GM12874 (cell line): ENCODE measurements at regions not wholly inside any gene's neighbourhood (a gene's known extent, or its start where the extent isn't known, plus 50 kb on each side); places are given as distances from the start of the nearest gene placed in this dataset.

Experiments used
- CTCF ChIP-seq: IDR thresholded peaks from 2 replicates; pipeline ENCODE4 v1.5.1; 2011; ENCODE audit warnings: low read depth, mild to moderate bottlenecking, control low read depth, low read length, moderate library complexity; ENCODE audit not compliant: insufficient read depth

GRCh38 chr2:120831086-120831485 lies 95.4 kb downstream of the GLI2 start:
- no peak for TF ChIP-seq CTCF

GRCh38 chr2:120831891-120832290 lies 96.2 kb downstream of the GLI2 start:
- TF ChIP-seq CTCF: no peak

- no peak for TF ChIP-seq CTCF
Measured at GRCh38 chr2:120832296-120833070, 96.8 kb downstream of the GLI2 start.

GRCh38 chr2:120833127-120833675 lies 97.5 kb downstream of the GLI2 start:
- no peak for TF ChIP-seq CTCF

GRCh38 chr2:120834206-120834605 lies 98.5 kb downstream of the GLI2 start:
- TF ChIP-seq CTCF: no peak

- TF ChIP-seq CTCF: no peak
Measured at GRCh38 chr2:120836281-120836680, 100.6 kb downstream of the GLI2 start.

- TF ChIP-seq CTCF: no peak
Measured at GRCh38 chr2:120840795-120841487, 105.3 kb downstream of the GLI2 start.
